GM21515 (cell line): ENCODE measurements at regions not wholly inside any gene's neighbourhood (a gene's known extent, or its start where the extent isn't known, plus 50 kb on each side); places are given as distances from the start of the nearest gene placed in this dataset.

Experiments used
- ATAC-seq: cut with Tn5 transposase; IDR thresholded peaks from one replicate; pipeline ENCODE4 v1.9.1; 2021; ENCODE audit not compliant: unreplicated experiment

DNA sequence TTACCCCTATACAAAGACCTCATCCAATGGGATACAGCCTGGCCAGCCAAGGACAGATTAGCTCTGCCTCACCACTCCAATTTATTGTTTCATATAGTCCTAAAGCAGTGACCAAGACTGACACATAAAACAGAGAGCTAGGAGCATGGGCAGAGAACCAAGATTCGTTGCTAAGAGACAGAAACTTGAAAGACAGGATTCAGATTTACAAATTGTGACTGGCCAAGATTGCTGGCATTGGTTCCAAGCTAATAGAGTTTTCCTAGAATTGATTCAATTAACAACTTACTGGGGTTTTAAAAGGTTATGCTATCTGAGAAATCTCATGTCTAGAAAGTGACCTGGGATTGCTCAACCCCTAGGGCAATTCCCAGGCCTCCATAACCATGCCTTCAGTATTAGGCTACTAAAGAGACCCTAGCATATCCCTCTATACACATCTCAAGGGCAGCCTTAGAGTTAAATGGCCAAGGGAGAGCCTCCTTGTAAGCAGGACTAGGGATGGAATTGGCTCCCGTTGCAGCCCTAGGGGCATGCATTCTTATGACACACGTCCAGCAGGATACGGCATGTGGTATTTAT, 75.6 kb downstream of the ICOS start:
- ATAC-seq = no peak

DNA sequence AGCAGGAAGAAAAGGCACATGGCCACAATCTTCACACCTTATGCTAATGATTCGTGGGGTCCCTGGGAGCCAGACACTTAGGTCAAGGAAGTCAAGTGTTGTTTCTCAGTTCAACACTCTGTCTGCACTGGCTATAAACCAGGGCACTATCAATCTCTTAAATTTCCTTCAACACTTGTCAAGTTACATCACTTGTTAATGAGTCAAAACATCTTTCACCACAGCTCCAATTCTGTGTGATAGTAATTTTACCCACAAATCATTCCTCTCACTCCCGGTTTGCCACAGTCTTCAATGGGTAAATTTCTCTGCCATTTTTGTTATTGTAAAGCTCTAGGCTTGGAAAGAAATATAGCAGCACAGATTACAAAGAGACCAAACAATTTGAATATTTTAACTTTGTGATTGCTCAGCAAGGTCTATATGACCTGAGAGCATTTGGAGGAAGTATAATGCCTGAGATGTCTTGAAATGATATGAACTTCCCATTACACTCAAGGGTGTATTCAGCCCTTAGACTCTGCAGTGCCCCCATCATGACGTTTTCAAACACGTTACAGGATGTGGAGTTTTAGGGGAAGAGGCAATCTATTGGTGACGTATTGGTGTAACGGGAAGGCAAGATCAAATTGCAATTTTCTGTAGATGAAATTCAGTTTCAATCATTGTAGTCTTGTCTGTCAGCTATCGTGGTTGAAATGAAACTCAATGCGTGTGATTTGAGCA, 78.7 kb downstream of the ICOS start:
- ATAC-seq = no peak

DNA sequence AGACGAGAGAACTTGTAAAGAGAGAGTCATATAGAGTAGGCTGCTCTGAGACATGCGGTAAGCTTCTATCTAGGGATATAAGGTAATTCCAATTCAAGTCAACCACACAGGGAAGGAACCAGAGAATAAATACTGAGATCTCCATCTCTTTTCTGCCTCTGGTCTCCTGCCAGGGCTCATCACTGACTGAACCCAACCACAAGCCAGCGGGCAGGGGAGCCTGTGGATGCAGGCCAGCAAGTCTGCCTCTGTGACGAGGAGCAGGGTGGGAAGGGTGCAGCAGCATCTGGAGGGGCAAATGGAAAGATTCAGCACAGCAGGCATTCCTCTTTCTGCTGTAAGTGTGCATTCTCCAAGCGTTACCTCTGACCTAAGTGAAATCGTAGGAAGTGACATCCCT, 82.2 kb downstream of the ICOS start:
- no peak for ATAC-seq

DNA sequence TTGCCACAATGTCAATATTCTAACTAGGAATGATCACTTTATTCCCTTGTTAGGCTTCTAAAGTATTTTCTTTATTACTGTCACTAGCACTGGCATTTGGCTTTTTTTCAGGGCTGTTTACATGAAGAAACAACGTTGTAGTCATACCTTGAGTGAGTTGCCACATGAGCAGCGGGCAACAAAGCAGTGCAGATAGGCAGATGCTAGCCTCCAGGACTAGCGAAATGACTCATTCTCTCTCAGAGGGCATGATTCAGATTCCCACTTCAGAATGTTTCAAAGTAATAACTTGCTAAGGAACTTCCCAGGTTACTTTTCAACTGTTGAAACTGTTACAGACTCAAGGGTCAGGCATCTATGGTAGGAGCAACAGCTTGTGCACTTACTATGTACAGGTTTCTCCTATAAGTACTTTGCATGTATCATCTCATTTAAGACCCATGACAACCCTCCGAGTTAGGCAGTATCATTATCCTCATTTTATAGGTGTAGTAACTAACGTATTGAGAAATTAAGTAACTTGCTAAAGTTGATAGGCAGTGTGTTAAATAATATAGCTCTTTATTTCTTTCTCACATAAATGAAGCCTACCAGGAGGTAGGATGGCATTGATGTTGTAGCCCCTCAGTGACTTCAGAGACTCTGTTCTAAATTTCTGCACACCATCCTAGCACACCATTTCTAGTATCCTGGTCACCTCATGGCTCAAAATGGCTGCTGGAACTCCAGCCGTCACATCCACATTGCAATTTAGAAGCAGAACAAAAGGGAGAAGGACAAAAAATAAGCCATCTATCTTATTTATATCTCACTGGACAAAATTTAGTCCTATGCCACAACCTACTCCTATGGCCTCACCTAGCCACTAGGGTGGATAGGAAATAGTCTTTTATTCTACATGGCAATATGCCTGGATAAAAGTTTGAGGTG, 83.3 kb downstream of the ICOS start:
- no peak for ATAC-seq

DNA sequence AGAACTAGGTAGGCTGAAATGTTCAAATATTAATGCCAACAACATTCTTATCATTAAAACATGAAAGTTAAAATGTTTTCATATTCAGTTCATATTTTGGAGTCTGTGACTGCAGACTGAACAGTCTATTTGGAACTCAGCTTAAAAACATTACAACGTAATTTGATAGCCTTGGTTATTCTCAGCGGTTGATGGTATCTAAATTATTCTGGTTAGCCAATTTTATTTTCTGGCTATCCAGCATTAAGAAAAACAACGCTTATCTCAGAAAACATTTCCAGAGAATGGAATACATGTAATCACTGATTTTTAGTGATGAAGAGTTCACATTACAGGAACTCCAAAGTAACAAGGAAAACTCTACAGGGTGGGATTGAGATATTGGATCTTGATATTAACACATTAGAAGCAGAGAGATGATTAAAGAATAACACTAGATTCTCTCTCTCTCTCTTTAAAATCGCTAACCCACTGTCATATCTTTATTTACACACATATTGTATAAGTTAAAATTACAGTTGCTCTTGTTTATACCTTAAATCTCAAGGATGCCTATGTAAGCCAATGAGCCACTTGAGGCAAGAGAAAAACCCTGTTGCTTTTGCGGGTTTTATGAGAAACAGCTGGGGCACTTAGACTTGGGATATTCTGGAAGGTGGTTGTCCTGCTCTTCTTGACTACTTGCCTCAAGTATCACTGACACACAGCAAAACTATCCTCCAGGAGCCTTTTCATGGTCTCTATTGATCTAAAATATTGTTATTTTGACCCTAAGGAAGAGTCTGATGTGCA, 84.9 kb downstream of the ICOS start:
- ATAC-seq = no peak

DNA sequence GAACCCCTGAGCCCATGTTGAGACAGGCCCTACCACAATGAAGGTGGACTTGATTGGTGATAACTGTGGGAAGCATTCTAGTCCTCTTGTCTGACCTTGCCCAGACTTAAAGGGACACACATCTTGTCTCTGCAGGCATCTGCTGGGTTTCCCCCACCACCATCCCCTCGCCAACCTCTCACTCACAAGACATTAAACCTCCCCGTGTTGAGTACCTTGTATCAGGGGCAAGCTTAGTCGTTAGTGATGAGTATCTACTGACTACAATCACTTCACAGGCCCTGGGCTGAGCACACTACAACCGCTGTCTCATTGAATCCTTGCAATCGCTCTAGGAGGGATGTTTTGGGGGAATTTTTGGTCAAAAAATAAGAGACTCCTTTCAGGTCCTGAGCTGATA, 86.0 kb downstream of the ICOS start:
- ATAC-seq = no peak

DNA sequence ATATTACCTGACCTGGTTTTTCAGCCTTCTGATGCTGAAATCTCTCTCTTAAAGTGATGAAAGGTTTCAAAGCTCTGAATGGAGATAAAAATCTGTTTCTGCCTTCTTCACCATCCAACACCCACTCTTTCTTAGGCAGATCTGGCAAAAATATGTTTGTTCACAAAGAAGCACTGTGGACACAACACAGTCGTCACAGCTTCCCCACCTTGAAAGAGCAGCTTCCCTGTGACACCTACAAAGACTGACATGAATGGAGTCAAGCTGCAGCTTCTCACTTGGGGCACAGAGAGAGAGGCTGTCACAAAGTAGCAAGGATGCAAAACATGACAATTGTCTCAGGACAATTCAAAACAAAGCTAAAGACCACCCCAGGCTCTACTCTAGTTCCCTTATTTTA, 86.5 kb downstream of the ICOS start:
- no peak for ATAC-seq

DNA sequence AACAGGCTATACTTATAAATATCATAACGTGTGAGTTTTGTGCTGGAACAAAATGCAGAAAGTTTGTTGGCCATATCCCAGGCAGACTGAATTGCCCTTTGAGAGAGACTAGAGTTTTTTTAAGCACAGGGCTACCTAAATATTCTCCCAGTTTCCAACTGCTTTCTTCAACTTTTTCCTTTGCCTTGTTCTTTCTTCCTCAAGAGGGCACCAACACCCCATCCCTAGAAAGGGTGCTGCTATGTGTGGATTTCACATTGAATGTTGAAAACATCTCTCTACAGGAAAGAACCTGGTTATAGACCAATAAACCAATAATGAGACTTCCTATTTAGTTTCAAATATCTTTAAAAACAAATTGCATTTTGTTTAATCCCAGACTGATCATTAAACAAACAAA, 87.9 kb downstream of the ICOS start:
- no peak for ATAC-seq

DNA sequence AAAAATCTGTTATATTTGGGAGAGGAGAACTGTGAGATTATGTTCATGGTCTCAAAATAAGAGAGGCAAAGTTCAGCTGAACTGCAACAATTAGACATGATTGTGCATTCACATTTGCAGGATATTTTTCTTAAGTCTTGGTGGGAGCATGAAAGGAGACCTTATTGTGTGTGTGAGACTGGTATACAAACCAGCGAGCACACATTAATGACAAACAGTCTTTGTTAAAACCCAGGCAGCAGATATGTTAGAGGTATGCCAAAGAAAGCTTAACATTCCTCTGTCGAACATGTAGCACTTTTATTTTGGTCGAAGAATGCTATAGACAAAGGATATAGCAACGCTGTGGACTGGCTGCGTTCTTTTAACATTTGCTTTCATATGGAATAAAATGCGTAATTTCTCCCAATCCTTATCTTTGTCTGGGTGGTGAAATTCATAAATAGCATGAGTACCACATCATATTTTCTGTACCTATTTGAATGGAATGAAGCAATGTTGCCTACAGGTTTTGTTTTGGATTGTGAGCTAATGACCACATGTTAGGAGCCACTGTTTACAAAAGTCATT, 88.4 kb downstream of the ICOS start:
- ATAC-seq = no peak

DNA sequence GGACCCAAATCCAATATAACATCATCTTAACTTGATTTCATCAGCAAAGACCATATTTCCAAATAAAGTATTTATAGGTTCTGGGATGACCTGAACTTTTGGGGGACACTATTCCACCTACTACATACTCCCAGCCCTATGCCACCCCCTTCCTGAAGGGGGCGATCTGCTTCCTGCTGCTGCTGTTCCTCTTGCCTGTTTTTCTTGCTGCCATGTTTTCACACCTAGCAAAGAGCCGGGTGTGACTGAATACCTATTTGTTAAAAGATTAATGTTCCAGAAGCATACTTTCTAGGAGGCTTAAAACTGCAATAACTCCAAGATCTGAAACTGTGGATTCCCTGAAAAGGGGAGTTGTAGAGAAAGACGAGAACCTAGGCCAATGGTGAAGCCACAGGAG, 89.7 kb downstream of the ICOS start:
- ATAC-seq = no peak

DNA sequence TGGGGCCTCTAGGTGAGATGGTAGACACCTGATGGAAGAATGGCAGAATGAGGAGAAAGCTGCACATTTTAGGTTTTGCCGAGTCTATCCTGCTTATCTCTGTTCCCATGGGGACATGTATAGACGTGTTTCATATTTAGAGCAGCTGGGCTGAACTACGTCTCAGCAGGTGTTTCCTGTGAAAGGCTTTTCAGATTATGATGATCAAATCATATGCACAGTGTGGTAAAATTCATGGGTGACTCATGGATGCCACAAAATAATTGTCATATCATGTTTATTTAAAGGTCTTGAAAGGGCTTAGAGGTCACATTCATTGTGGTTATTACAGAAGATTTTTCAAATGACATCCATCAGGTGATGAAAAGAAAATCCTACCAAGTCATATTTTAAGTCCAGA, 90.5 kb downstream of the ICOS start:
- ATAC-seq = peak; percentile 88

DNA sequence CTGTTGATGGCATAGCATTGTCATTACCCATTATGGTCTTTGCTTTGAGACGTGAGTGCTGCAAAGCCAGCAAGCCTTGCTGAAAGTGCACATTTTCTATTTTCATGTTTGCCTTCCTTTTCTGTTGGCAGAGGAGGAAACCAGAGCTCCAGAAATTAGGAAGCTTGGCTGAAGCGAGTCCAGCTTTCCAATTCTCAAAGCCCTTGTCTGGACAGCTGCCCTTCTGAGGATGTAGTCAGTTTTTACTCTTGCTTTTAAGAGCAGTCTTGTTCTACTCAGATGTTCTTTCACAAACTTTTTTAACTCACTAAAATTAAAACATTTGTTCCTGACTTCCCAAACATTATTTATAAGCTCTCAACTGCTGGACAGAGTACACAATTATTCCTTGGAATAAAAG, 93.8 kb downstream of the ICOS start:
- ATAC-seq = no peak

DNA sequence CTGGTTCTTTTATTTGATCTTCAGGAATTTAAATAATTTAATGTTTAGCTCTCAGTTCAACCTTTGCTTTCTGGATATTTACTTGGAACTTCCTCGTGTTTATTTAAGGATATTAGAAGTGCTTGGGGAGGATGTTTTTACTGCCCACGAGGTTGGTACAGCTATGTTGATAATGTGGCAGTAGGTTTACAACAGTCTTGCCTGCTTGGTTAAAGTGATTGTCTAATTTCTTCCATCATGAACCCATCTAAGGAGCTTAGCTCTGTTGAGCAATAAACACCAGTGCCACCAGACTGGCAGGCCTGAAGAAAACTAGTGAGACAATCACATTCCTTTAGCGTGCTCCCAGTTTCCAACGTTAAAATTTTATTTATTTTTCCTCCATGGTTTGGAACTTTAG, 94.5 kb downstream of the ICOS start:
- no peak for ATAC-seq

DNA sequence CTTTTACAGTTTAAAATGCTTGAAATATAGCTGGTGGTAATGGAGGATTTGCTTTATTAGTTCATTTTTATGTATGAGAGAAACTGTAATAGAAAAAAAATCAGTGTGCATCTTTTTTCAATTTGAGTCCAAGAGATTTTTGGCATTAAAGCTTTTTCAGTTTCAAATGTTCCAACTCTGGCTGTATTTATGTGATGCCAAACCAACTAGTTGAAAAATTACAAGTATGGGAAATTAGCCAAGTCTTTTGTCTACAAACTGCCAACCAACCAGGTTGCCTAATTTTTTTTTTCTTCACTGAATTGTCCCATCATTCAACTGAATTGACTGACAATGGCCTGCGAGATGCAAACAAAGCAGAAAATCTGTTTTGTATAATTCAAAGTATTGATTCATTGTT, 95.7 kb downstream of the ICOS start:
- ATAC-seq = no peak

DNA sequence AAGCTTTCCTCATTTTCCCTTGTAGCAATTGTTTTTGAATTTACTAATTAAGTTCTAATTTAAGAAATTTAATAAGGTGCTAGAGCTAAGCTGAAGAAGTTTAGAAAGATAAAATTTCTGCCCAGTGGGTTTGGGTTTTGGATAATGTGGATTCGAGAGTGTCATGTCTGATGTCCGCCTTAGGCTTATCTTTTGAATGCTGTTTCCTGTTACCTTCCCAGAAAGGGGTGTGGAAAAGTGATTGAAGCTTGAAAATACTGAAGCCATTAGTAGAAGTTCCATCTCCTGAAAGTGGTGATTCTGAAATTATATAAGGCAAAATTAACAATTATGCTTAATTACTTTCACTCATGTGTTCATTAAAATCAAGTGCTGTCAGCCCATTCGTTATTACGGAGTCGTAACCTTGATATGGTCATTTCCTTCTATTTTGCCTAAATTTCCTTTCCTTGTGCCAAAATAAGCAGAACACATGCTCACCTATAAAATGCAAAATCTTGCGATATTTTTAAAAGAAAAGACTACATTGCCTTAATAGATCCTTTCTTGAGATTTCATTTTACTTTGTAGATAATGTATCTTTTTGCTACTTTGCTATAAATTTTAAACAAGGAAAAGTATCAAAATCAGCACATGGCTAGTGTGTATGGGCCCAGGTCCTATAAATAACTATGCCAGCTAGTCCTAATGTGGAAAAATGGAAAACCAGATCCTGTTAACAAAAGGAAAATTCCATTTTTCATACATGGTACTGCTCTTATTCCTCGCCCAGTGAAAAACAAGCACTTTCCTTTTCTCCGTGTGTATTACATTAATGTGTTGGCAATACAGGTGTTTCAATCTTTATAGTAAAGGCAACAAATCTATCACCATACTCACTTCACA, 97.3 kb downstream of the ICOS start:
- no peak for ATAC-seq

DNA sequence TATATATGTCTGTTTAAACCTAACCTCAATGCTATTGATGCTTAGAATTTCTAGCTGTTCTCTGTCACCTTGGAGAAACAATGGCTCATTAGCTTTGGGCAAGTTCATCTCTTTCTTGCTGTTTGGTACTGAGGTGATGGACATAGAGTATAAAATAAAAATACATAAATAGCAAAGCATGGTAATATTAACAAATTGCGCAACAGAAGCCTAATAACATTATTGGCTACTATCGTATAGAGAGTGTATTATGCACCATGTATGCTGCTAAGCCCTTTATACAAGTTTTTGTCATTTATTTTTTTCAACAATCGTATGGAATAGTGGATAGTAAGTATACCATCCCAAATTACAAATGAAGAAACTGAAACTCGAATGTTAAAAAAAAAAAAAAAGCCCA, 100.1 kb downstream of the ICOS start:
- ATAC-seq = no peak

DNA sequence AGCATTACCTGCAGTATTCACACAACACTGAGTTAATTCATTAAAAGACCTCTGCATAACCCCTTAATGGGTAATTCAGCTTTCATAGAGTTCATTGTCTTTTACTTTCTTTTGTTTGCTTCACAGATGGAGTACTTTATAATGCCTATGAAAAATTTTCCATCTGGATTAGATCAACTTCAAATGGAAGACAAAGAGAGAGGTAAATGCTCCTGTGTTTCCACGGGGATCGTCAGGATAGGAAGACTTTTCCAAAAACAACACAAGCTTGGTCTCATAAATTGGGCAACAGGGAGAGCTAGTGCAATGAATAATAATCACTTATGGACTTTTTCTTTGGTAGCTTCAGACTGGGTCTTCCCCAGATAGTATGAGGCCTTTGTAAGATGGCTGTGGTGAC, 100.7 kb downstream of the ICOS start:
- ATAC-seq = no peak

DNA sequence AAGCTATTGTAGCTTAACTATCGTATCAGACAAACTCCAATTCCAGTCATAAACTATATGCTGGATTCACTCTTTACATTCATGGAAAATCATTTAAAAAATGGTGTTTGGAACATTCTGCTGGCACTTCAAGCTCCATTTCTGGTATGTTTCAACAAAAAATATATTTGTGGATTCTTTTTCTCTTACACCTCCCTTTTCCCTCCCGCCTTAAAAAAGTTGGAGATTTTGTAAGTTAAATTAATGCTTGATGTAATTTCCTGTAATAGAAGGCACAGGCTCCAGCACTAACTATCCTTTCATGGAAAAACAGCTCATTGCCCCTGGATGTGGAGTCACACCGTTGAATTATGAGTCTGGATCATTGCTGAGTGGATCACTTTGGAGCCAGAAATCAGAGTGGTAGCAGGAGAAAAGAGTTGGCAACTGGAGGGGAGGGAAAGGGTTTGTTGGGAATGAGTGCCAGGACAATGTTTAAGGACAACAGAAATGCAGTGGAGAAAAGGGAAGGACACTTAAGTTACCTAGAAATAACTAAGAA, 102.8 kb downstream of the ICOS start:
- ATAC-seq = no peak

DNA sequence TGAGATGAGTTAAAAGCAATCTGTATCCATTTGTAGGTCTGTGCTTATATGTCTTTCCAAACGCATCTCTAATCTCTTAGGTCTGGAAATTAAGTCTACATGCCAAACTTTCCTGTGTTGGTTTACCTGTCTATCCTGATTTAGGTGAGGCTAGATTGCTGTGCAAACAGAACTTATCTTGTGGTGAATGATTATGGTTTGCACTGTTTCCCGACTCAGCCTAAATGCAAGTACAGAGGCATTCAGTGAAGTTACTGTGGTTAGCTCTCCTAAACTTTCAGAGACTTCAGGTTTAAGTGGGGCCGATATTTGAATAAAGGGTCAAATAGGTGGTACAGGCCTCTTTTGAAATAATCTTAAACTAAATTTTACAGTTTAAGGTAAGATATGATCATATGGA, 103.5 kb downstream of the ICOS start:
- ATAC-seq = no peak

DNA sequence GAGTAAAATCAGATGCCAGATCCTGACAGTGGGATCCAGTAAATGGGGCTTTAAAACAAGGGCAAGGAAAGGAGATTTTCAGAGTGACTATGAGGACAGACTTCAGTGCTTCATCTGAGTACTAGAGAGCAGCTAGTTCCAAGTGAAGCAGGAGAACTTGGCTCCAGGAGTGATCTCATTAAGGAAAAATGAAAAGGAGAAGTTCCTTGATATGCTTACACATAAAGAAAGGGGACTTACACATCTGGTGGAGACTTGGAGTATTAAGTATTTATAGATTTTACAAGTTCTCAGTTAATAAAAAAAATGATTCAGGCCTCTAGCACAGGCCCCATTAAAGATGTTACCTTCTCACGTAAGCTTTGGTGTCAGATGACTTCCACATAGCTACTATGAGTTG, 105.8 kb downstream of the ICOS start:
- no peak for ATAC-seq
